H9 (cell line): ENCODE measurements at regions not wholly inside any gene's neighbourhood (a gene's known extent, or its start where the extent isn't known, plus 50 kb on each side); places are given as distances from the start of the nearest gene placed in this dataset.

Source experiments
- DNase-seq: peaks from one replicate; pipeline ENCODE4 v3.0.0-alpha.2; 2017
- H2AFZ ChIP-seq: one replicate; pipeline ENCODE4 v1.6.1; 2013; ENCODE audit warnings: mild to moderate bottlenecking, low read length, control low read depth, moderate library complexity
- H2AK5ac ChIP-seq: 2 replicates; pipeline ENCODE4 v1.6.1; 2013; ENCODE audit warnings: low read length, control low read depth, mixed read lengths; ENCODE audit not compliant: insufficient read length
- H2BK120ac ChIP-seq: one replicate; pipeline ENCODE4 v1.6.1; 2013; ENCODE audit warnings: low read depth, mild to moderate bottlenecking, low read length, control low read depth, inconsistent platforms; ENCODE audit not compliant: poor library complexity, severe bottlenecking
- H2BK12ac ChIP-seq: 2 replicates; pipeline ENCODE4 v1.6.1; 2013; ENCODE audit warnings: low read length, control low read depth, mixed read lengths, low read depth; ENCODE audit not compliant: insufficient read length
- H2BK15ac ChIP-seq: 2 replicates; pipeline ENCODE4 v1.6.1; 2013; ENCODE audit warnings: low read depth, low read length, control low read depth
- H2BK20ac ChIP-seq: one replicate; pipeline ENCODE4 v1.6.1; 2013; ENCODE audit warnings: low read depth, mild to moderate bottlenecking, low read length, control low read depth, inconsistent platforms; ENCODE audit not compliant: poor library complexity, severe bottlenecking
- H2BK5ac ChIP-seq: 2 replicates; pipeline ENCODE4 v1.6.1; 2013; ENCODE audit warnings: low read length, control low read depth, mixed read lengths; ENCODE audit not compliant: insufficient read length
- H3K14ac ChIP-seq: 2 replicates; pipeline ENCODE4 v1.6.1; 2013; ENCODE audit warnings: low read length, control low read depth; ENCODE audit not compliant: insufficient read depth
- H3K18ac ChIP-seq: 2 replicates; pipeline ENCODE4 v1.6.1; 2013; ENCODE audit warnings: low read depth, mild to moderate bottlenecking, mixed read lengths, low read length, control low read depth; ENCODE audit not compliant: insufficient read length
- H3K23ac ChIP-seq: 2 replicates; pipeline ENCODE4 v1.6.1; 2013; ENCODE audit warnings: low read length, control low read depth, mixed read lengths, low read depth; ENCODE audit not compliant: insufficient read length
- H3K23me2 ChIP-seq: 2 replicates; pipeline ENCODE4 v1.6.1; 2013; ENCODE audit warnings: low read depth, mild to moderate bottlenecking, mixed read lengths, low read length, control low read depth; ENCODE audit not compliant: insufficient read length, poor library complexity, severe bottlenecking
- H3K27ac ChIP-seq: 2 replicates; pipeline ENCODE4 v1.5.1; 2013; ENCODE audit warnings: low read length, control low read depth, mixed read lengths, low read depth; ENCODE audit not compliant: insufficient read length
- H3K27me3 ChIP-seq: 2 replicates; pipeline ENCODE4 v1.6.1; 2013; ENCODE audit warnings: low read length, control low read depth, inconsistent platforms; ENCODE audit not compliant: insufficient read depth
- H3K4ac ChIP-seq: 2 replicates; pipeline ENCODE4 v1.6.1; 2013; ENCODE audit warnings: low read depth, mild to moderate bottlenecking, control low read depth, inconsistent platforms, low read length, moderate library complexity
- H3K4me1 ChIP-seq: 2 replicates; pipeline ENCODE4 v1.6.1; 2013; ENCODE audit warnings: low read length, control low read depth, inconsistent platforms; ENCODE audit not compliant: insufficient read depth
- H3K4me2 ChIP-seq: 2 replicates; pipeline ENCODE4 v1.6.1; 2013; ENCODE audit warnings: low read length, control low read depth, mixed read lengths; ENCODE audit not compliant: insufficient read length, insufficient read depth
- H3K56ac ChIP-seq: 2 replicates; pipeline ENCODE4 v1.6.1; 2013; ENCODE audit warnings: low read depth, mild to moderate bottlenecking, mixed read lengths, low read length, control low read depth; ENCODE audit not compliant: insufficient read length
- H3K79me1 ChIP-seq: 2 replicates; pipeline ENCODE4 v1.6.1; 2013; ENCODE audit warnings: low read depth, mild to moderate bottlenecking, moderate library complexity, low read length, control low read depth, inconsistent platforms; ENCODE audit not compliant: insufficient read depth, poor library complexity, severe bottlenecking
- H3K79me2 ChIP-seq: 2 replicates; pipeline ENCODE4 v1.6.1; 2013; ENCODE audit warnings: low read length, control low read depth, inconsistent platforms; ENCODE audit not compliant: insufficient read depth
- H3K9ac ChIP-seq: 2 replicates; pipeline ENCODE4 v1.6.1; 2013; ENCODE audit warnings: low read length, control low read depth, mixed read lengths; ENCODE audit not compliant: insufficient read length; ENCODE audit errors: extremely low read depth
- H3K9me3 ChIP-seq: one replicate; pipeline ENCODE4 v1.6.1; 2013; ENCODE audit warnings: low read depth, low read length, inconsistent platforms; ENCODE audit not compliant: control insufficient read depth
- H3T11ph ChIP-seq: one replicate; pipeline ENCODE4 v1.6.1; 2013; ENCODE audit warnings: mild to moderate bottlenecking, low read length, control low read depth, inconsistent platforms
- H4K20me1 ChIP-seq: one replicate; pipeline ENCODE4 v1.6.1; 2013; ENCODE audit not compliant: control insufficient read depth, insufficient read length, insufficient read depth
- H4K5ac ChIP-seq: 2 replicates; pipeline ENCODE4 v1.6.1; 2013; ENCODE audit warnings: low read depth, mild to moderate bottlenecking, mixed read lengths, low read length, control low read depth; ENCODE audit not compliant: insufficient read length
- H4K8ac ChIP-seq: replicated peaks from 2 replicates; pipeline ENCODE4 v1.6.1; 2013; ENCODE audit warnings: low read length, control low read depth, mixed read lengths, low read depth; ENCODE audit not compliant: insufficient read length
- H4K91ac ChIP-seq: 2 replicates; pipeline ENCODE4 v1.6.1; 2013; ENCODE audit warnings: low read depth, mild to moderate bottlenecking, moderate library complexity, mixed read lengths, low read length, control low read depth; ENCODE audit not compliant: insufficient read length
- H3K27ac Mint-ChIP-seq, 3 experiments: 2 replicates in 2 of 3; 3 replicates in 1 of 3; pipeline ENCODE4 v1.8.0; 2020 to 2021; ENCODE audit warnings: mixed read lengths in 3 of 3, mild to moderate bottlenecking in 1 of 3, moderate library complexity in 1 of 3
- H3K27me3 Mint-ChIP-seq: 2 replicates; pipeline ENCODE4 v1.8.0; 2021; ENCODE audit warnings: low read depth, mild to moderate bottlenecking, moderate library complexity, mixed read lengths
- H3K36me3 Mint-ChIP-seq, 3 experiments: 2 replicates in 2 of 3; 3 replicates in 1 of 3; pipeline ENCODE4 v1.8.0; 2020 to 2021; ENCODE audit warnings: low read depth in 3 of 3, mixed read lengths in 3 of 3; ENCODE audit not compliant: insufficient read depth in 1 of 3
- H3K4me1 Mint-ChIP-seq, 2 experiments: 2 replicates each; pipeline ENCODE4 v1.8.0; 2020; ENCODE audit warnings: mixed read lengths in 2 of 2
- H3K4me3 Mint-ChIP-seq, 2 experiments: 2 replicates in 1 of 2; 3 replicates in 1 of 2; pipeline ENCODE4 v1.8.0; 2020 to 2021; ENCODE audit warnings: mild to moderate bottlenecking in 2 of 2, mixed read lengths in 2 of 2, moderate library complexity in 1 of 2
- H3K9me3 Mint-ChIP-seq, 2 experiments: 2 replicates in 1 of 2; 3 replicates in 1 of 2; pipeline ENCODE4 v1.8.0; 2020; ENCODE audit warnings: mild to moderate bottlenecking in 2 of 2, mixed read lengths in 2 of 2, moderate library complexity in 1 of 2
- WGBS: extraction: QIAGEN DNeasy Blood & Tissue Kit; methylation state at CpG from one replicate; pipeline ENCODE4 v1.1.7; 2013; ENCODE audit warnings: missing lambda C conversion rate, low lambda C conversion rate, mixed read lengths; ENCODE audit not compliant: insufficient read length; ENCODE audit errors: extremely low coverage; 5-methylcytosine and 5-hydroxymethylcytosine counted together
- TF ChIP-seq, protein P1 (sequence below): fragments of 200-600 bp; sonication (generic); conservative IDR thresholded peaks from 3 replicates; pipeline ENCODE4 v1.8.0; 2021; ENCODE audit warnings: antibody characterized with exemption, mild to moderate bottlenecking

DNA sequence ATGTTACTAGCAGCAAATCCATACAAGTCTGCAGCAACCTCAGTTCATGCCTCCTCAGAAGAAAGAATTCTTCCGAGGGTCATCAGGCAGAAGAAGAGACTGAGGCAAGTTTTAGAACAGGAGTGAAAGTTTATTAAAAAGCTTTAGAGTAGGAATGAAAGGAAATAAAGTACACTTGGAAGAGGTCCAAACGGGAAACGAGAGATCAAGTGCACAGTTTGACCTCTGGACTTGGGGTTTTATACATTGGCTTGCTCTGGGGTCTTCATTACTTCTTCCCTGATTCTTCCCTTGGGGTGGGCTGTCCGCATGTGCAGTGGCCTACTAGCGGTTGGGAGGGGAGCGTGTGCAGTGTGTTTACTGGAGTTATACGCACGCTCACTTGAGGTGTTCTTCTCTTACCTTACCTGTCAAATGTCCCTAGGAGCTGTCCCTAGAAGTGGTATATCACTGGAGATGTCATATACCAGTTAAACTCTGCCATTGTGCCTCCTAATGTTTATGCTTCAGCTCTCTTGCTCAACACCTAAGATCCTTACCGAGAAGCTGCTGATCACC lies 372.8 kb upstream of the KITLG start:
- no peak overlapping the region for H3K4me3 Mint-ChIP-seq
- Histone ChIP-seq H3K56ac (no peak overlapping the region), H2BK5ac (no peak overlapping the region), H3K14ac (no peak overlapping the region), H2AFZ (no peak overlapping the region), H3K27ac (no peak overlapping the region), H4K5ac (no peak overlapping the region), H3T11ph (no peak overlapping the region), H2BK20ac (no peak overlapping the region), H3K9me3 (no peaks in the 10 kb centered on the region), H3K18ac (no peak overlapping the region), H3K79me2 (no peaks in the 10 kb centered on the region), H3K9ac (no peak overlapping the region), H3K23me2 (no peaks in the 10 kb centered on the region), H4K20me1 (no peaks in the 10 kb centered on the region), H2AK5ac (no peak overlapping the region), H2BK120ac (no peak overlapping the region), H3K79me1 (no peaks in the 10 kb centered on the region), H4K8ac (no peak overlapping the region), H2BK12ac (no peak overlapping the region), H3K4me1 (peaks cover 11% of the 10 kb centered on the region), H3K23ac (no peak overlapping the region), H2BK15ac (no peak overlapping the region), H3K4ac (no peak overlapping the region), H3K27me3 (peaks cover 22% of the 10 kb centered on the region; the same call in 1 of the 2 replicates), H3K4me2 (no peak overlapping the region), H4K91ac (no peak overlapping the region)
- peaks cover 55 to 58% of the 10 kb centered on the region in 2 experiments for H3K4me1 Mint-ChIP-seq
- peaks cover 6 to 20% of the 10 kb centered on the region in 2 experiments; a peak in 4 of 5 replicates for H3K9me3 Mint-ChIP-seq
- TF ChIP-seq, protein P1, sequence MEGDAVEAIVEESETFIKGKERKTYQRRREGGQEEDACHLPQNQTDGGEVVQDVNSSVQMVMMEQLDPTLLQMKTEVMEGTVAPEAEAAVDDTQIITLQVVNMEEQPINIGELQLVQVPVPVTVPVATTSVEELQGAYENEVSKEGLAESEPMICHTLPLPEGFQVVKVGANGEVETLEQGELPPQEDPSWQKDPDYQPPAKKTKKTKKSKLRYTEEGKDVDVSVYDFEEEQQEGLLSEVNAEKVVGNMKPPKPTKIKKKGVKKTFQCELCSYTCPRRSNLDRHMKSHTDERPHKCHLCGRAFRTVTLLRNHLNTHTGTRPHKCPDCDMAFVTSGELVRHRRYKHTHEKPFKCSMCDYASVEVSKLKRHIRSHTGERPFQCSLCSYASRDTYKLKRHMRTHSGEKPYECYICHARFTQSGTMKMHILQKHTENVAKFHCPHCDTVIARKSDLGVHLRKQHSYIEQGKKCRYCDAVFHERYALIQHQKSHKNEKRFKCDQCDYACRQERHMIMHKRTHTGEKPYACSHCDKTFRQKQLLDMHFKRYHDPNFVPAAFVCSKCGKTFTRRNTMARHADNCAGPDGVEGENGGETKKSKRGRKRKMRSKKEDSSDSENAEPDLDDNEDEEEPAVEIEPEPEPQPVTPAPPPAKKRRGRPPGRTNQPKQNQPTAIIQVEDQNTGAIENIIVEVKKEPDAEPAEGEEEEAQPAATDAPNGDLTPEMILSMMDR = no peak
- WGBS = no CpG with 5 or more reads among the region's 9 CpGs
- peaks cover 0 to 11% (median 2%) of the 10 kb centered on the region in 3 experiments; a peak in 4 of 7 replicates for H3K36me3 Mint-ChIP-seq
- H3K27me3 Mint-ChIP-seq = peaks cover 68% of the 10 kb centered on the region
- DNase-seq = no peak
- H3K27ac Mint-ChIP-seq = no peak overlapping the region
